ENCODE measurements at regions not wholly inside any gene's neighbourhood (a gene's known extent, or its start where the extent isn't known, plus 50 kb on each side); places are given as distances from the start of the nearest gene placed in this dataset.

GRCh38 chr4:77282305-77282704 lies 125.3 kb downstream of the CCNG2 start:
- TF ChIP-seq CTCF (IDR thresholded peaks at IDR 0.05) (no peak), EP300 (IDR thresholded peaks at IDR 0.05) (no peak), POLR2A (IDR thresholded peaks at IDR 0.05) (no peak)
